ENCODE measurements at regions not wholly inside any gene's neighbourhood (a gene's known extent, or its start where the extent isn't known, plus 50 kb on each side); places are given as distances from the start of the nearest gene placed in this dataset.

GRCh38 chr1:164051782-164052181 is 507.2 kb upstream of the PBX1 start:
- H4K8ac ChIP-seq (ENCODE audit: low read depth, low read length), result no peak overlapping the region
- H3K79me1 ChIP-seq (ENCODE audit: low read length), result no peaks in the 10 kb centered on the region
- WGBS (ENCODE audit: extremely low coverage, insufficient coverage, insufficient read length), result no CpG with 5 or more reads among the region's 1 CpG
- no peak overlapping the region for H3K23ac ChIP-seq (ENCODE audit: low read length)
- no peak overlapping the region for H3K9ac ChIP-seq (ENCODE audit: low read length)
- no peak overlapping the region for H2BK5ac ChIP-seq (ENCODE audit: low read depth, low read length, poor library complexity)
- no peaks in the 10 kb centered on the region for H3K36me3 ChIP-seq (ENCODE audit: control insufficient read depth in 1 of 2, insufficient read depth in 2 of 2, low read length in 2 of 2)
- H2BK120ac ChIP-seq (ENCODE audit: insufficient read depth, low read length, poor library complexity), result no peak overlapping the region
- no peak overlapping the region for H2AK5ac ChIP-seq (ENCODE audit: low read length)
- no peak overlapping the region for H3K4me2 ChIP-seq (ENCODE audit: low read length)
- no peak overlapping the region for H3K27ac ChIP-seq (ENCODE audit: low read depth, low read length)
- H3K4me1 ChIP-seq (ENCODE audit: control insufficient read depth in 1 of 2, insufficient read depth in 2 of 2, low read length in 2 of 2), result no peaks in the 10 kb centered on the region
- H3K79me2 ChIP-seq (ENCODE audit: control insufficient read depth, insufficient read depth, low read length, poor library complexity), result no peaks in the 10 kb centered on the region
- no peak overlapping the region for H3K4ac ChIP-seq (ENCODE audit: low read depth, low read length)
- no peak overlapping the region for H4K12ac ChIP-seq (ENCODE audit: low read depth, low read length)
- H3K27me3 ChIP-seq (ENCODE audit: insufficient read depth, low read length), result no peaks in the 10 kb centered on the region
- no peak overlapping the region for H2BK12ac ChIP-seq (ENCODE audit: low read length)
- H3K9me3 ChIP-seq (ENCODE audit: insufficient read depth, low read depth, low read length), result no peaks in the 10 kb centered on the region
- H4K91ac ChIP-seq (ENCODE audit: low read depth, low read length), result no peak overlapping the region
- no peak for DNase-seq
- no peak overlapping the region for H3K14ac ChIP-seq (ENCODE audit: low read length)
- no peak overlapping the region for H3K4me3 ChIP-seq (ENCODE audit: low read depth, low read length)
- H3K18ac ChIP-seq (ENCODE audit: low read length), result no peak overlapping the region
- H2AFZ ChIP-seq (ENCODE audit: insufficient read depth, low read length, poor library complexity), result no peak overlapping the region

GRCh38 chr1:164054331-164054730 is 504.7 kb upstream of the PBX1 start:
- Histone ChIP-seq H2BK12ac (ENCODE audit: low read length) (no peak overlapping the region), H3K9me3 (ENCODE audit: insufficient read depth, low read depth, low read length) (no peaks in the 10 kb centered on the region), H3K79me2 (ENCODE audit: control insufficient read depth, insufficient read depth, low read length, poor library complexity) (no peaks in the 10 kb centered on the region), H3K23ac (ENCODE audit: low read length) (no peak overlapping the region), H3K4me2 (ENCODE audit: low read length) (no peak overlapping the region), H3K14ac (ENCODE audit: low read length) (no peak overlapping the region), H3K18ac (ENCODE audit: low read length) (no peak overlapping the region), H3K27me3 (ENCODE audit: insufficient read depth, low read length) (no peaks in the 10 kb centered on the region), H4K12ac (ENCODE audit: low read depth, low read length) (no peak overlapping the region), H2AFZ (ENCODE audit: insufficient read depth, low read length, poor library complexity) (no peak overlapping the region), H4K8ac (ENCODE audit: low read depth, low read length) (no peak overlapping the region), H2BK5ac (ENCODE audit: low read depth, low read length, poor library complexity) (no peak overlapping the region), H3K79me1 (ENCODE audit: low read length) (no peaks in the 10 kb centered on the region), H3K9ac (ENCODE audit: low read length) (no peak overlapping the region), H2AK5ac (ENCODE audit: low read length) (no peak overlapping the region), H3K4me1 (ENCODE audit: control insufficient read depth in 1 of 2, insufficient read depth in 2 of 2, low read length in 2 of 2) (no peaks in the 10 kb centered on the region), H3K27ac (ENCODE audit: low read depth, low read length) (no peak overlapping the region), H2BK120ac (ENCODE audit: insufficient read depth, low read length, poor library complexity) (no peak overlapping the region), H3K36me3 (ENCODE audit: control insufficient read depth in 1 of 2, insufficient read depth in 2 of 2, low read length in 2 of 2) (no peaks in the 10 kb centered on the region), H3K4ac (ENCODE audit: low read depth, low read length) (no peak overlapping the region), H3K4me3 (ENCODE audit: low read depth, low read length) (no peak overlapping the region), H4K91ac (ENCODE audit: low read depth, low read length) (no peak overlapping the region)
- WGBS (ENCODE audit: extremely low coverage, insufficient coverage, insufficient read length), result no CpG with 5 or more reads among the region's 4 CpGs
- DNase-seq, result no peak

GRCh38 chr1:164058198-164058597 is 500.8 kb upstream of the PBX1 start:
- Histone ChIP-seq H3K23ac (ENCODE audit: low read length) (no peak overlapping the region), H3K4me1 (ENCODE audit: control insufficient read depth in 1 of 2, insufficient read depth in 2 of 2, low read length in 2 of 2) (no peaks in the 10 kb centered on the region), H4K12ac (ENCODE audit: low read depth, low read length) (no peak overlapping the region), H2AFZ (ENCODE audit: insufficient read depth, low read length, poor library complexity) (no peak overlapping the region), H2BK12ac (ENCODE audit: low read length) (no peak overlapping the region), H3K27me3 (ENCODE audit: insufficient read depth, low read length) (no peaks in the 10 kb centered on the region), H3K18ac (ENCODE audit: low read length) (no peak overlapping the region), H3K14ac (ENCODE audit: low read length) (no peak overlapping the region), H3K4me3 (ENCODE audit: low read depth, low read length) (no peak overlapping the region), H2AK5ac (ENCODE audit: low read length) (no peak overlapping the region), H3K9me3 (ENCODE audit: insufficient read depth, low read depth, low read length) (no peaks in the 10 kb centered on the region), H2BK5ac (ENCODE audit: low read depth, low read length, poor library complexity) (no peak overlapping the region), H3K4ac (ENCODE audit: low read depth, low read length) (no peak overlapping the region), H3K27ac (ENCODE audit: low read depth, low read length) (no peak overlapping the region), H3K4me2 (ENCODE audit: low read length) (no peak overlapping the region), H4K8ac (ENCODE audit: low read depth, low read length) (no peak overlapping the region), H3K79me1 (ENCODE audit: low read length) (no peaks in the 10 kb centered on the region), H3K79me2 (ENCODE audit: control insufficient read depth, insufficient read depth, low read length, poor library complexity) (no peaks in the 10 kb centered on the region), H2BK120ac (ENCODE audit: insufficient read depth, low read length, poor library complexity) (no peak overlapping the region), H3K9ac (ENCODE audit: low read length) (no peak overlapping the region), H3K36me3 (ENCODE audit: control insufficient read depth in 1 of 2, insufficient read depth in 2 of 2, low read length in 2 of 2) (no peaks in the 10 kb centered on the region), H4K91ac (ENCODE audit: low read depth, low read length) (no peak overlapping the region)
- peak in 1 of 2 donors; percentile 55 for DNase-seq
- WGBS (ENCODE audit: extremely low coverage, insufficient coverage, insufficient read length), result no CpG with 5 or more reads among the region's 4 CpGs

GRCh38 chr1:164061528-164061927 is 497.5 kb upstream of the PBX1 start:
- DNase-seq, result no peak

More at GRCh38 chr1:164061528-164061927, 497.5 kb upstream of the PBX1 start:
- H2BK12ac ChIP-seq (ENCODE audit: low read length), result no peak overlapping the region
- H4K8ac ChIP-seq (ENCODE audit: low read depth, low read length), result no peak overlapping the region
- H3K4me1 ChIP-seq (ENCODE audit: control insufficient read depth in 1 of 2, insufficient read depth in 2 of 2, low read length in 2 of 2), result no peaks in the 10 kb centered on the region
- no CpG with 5 or more reads among the region's 3 CpGs for WGBS (ENCODE audit: extremely low coverage, insufficient coverage, insufficient read length)
- H4K91ac ChIP-seq (ENCODE audit: low read depth, low read length), result no peak overlapping the region
- no peak overlapping the region for H3K4me2 ChIP-seq (ENCODE audit: low read length)
- H3K23ac ChIP-seq (ENCODE audit: low read length), result no peak overlapping the region
- no peak overlapping the region for H2AK5ac ChIP-seq (ENCODE audit: low read length)
- no peak overlapping the region for H3K14ac ChIP-seq (ENCODE audit: low read length)
- no peaks in the 10 kb centered on the region for H3K27me3 ChIP-seq (ENCODE audit: insufficient read depth, low read length)
- no peak overlapping the region for H3K18ac ChIP-seq (ENCODE audit: low read length)
- H3K27ac ChIP-seq (ENCODE audit: low read depth, low read length), result no peak overlapping the region
- no peak overlapping the region for H3K4me3 ChIP-seq (ENCODE audit: low read depth, low read length)
- no peaks in the 10 kb centered on the region for H3K36me3 ChIP-seq (ENCODE audit: control insufficient read depth in 1 of 2, insufficient read depth in 2 of 2, low read length in 2 of 2)
- H2BK5ac ChIP-seq (ENCODE audit: low read depth, low read length, poor library complexity), result no peak overlapping the region
- H2BK120ac ChIP-seq (ENCODE audit: insufficient read depth, low read length, poor library complexity), result no peak overlapping the region
- H3K79me1 ChIP-seq (ENCODE audit: low read length), result no peaks in the 10 kb centered on the region
- no peaks in the 10 kb centered on the region for H3K9me3 ChIP-seq (ENCODE audit: insufficient read depth, low read depth, low read length)
- no peak overlapping the region for H4K12ac ChIP-seq (ENCODE audit: low read depth, low read length)
- no peak overlapping the region for H3K4ac ChIP-seq (ENCODE audit: low read depth, low read length)
- no peak overlapping the region for H3K9ac ChIP-seq (ENCODE audit: low read length)
- no peak overlapping the region for H2AFZ ChIP-seq (ENCODE audit: insufficient read depth, low read length, poor library complexity)
- H3K79me2 ChIP-seq (ENCODE audit: control insufficient read depth, insufficient read depth, low read length, poor library complexity), result no peaks in the 10 kb centered on the region
